B cell (primary cell): ENCODE measurements at regions not wholly inside any gene's neighbourhood (a gene's known extent, or its start where the extent isn't known, plus 50 kb on each side); places are given as distances from the start of the nearest gene placed in this dataset.

Experiments
- EZH2 ChIP-seq: IDR thresholded peaks from 2 replicates; pipeline ENCODE4 v1.6.1; 2012; ENCODE audit warnings: borderline replicate concordance, low read depth, mild to moderate bottlenecking, moderate library complexity, low read length; ENCODE audit not compliant: insufficient read depth, poor library complexity, severe bottlenecking
- TF ChIP-seq, protein P1 (sequence below): fragments of 200-600 bp; IDR thresholded peaks from one replicate; pipeline ENCODE4 v1.8.0; 2022; ENCODE audit warnings: antibody characterized with exemption, mild to moderate bottlenecking

DNA sequence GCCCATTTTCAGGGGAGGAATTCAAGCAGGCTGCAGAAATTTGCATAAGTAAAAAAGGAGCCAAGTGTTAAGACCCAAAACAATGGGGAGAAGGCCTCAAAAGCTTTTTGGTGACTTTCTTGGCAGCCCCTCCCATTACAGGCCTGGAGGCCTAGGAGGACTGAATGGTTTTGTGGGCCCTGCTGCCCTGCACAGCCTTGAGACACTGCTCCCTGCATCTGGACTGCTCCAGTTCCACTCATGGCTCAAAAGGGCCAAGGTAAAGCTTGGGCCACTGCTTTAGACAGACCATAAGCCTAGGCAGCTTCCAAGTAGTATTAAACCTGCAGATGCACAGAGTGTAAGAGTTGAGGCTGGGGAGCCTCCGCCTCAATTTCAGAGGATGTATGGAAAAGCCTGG lies 501.6 kb downstream of the MID1IP1 start:
- TF ChIP-seq, protein P1, sequence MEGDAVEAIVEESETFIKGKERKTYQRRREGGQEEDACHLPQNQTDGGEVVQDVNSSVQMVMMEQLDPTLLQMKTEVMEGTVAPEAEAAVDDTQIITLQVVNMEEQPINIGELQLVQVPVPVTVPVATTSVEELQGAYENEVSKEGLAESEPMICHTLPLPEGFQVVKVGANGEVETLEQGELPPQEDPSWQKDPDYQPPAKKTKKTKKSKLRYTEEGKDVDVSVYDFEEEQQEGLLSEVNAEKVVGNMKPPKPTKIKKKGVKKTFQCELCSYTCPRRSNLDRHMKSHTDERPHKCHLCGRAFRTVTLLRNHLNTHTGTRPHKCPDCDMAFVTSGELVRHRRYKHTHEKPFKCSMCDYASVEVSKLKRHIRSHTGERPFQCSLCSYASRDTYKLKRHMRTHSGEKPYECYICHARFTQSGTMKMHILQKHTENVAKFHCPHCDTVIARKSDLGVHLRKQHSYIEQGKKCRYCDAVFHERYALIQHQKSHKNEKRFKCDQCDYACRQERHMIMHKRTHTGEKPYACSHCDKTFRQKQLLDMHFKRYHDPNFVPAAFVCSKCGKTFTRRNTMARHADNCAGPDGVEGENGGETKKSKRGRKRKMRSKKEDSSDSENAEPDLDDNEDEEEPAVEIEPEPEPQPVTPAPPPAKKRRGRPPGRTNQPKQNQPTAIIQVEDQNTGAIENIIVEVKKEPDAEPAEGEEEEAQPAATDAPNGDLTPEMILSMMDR: no peak
- TF ChIP-seq EZH2: no peak
